ACC112 (cell line): ENCODE measurements at regions not wholly inside any gene's neighbourhood (a gene's known extent, or its start where the extent isn't known, plus 50 kb on each side); places are given as distances from the start of the nearest gene placed in this dataset.
"Not testable (repeated sequence)": the region's sequence is repeated elsewhere in the genome, so short reads cannot be mapped to it uniquely, and the experiment has no call there.

Experiments used
- H2AFZ ChIP-seq: fragments of 200-600 bp; sonication (generic); one replicate; pipeline ENCODE4 v1.6.0; 2017; ENCODE audit warnings: antibody characterized with exemption, low read length; ENCODE audit not compliant: unreplicated experiment
- H3K27ac ChIP-seq: fragments of 200-600 bp; sonication (generic); 2 replicates; pipeline ENCODE4 v1.5.1; 2014; ENCODE audit warnings: low read depth, mild to moderate bottlenecking, antibody characterized with exemption, low read length, moderate library complexity
- H3K27me3 ChIP-seq: fragments of 200-600 bp; sonication (generic); 2 replicates; pipeline ENCODE4 v1.6.1; 2014; ENCODE audit warnings: mild to moderate bottlenecking, antibody characterized with exemption, low read length, moderate library complexity, mixed read lengths; ENCODE audit not compliant: insufficient read depth
- H3K36me3 ChIP-seq: fragments of 200-600 bp; sonication (generic); 2 replicates; pipeline ENCODE4 v1.6.1; 2016; ENCODE audit warnings: mild to moderate bottlenecking, antibody characterized with exemption, low read length, moderate library complexity, mixed read lengths; ENCODE audit not compliant: insufficient read depth
- H3K4me1 ChIP-seq: fragments of 200-600 bp; sonication (generic); one replicate; pipeline ENCODE4 v1.6.1; 2016; ENCODE audit warnings: low read length, mixed read lengths; ENCODE audit not compliant: insufficient read depth, unreplicated experiment, control insufficient read depth
- H3K4me3 ChIP-seq: fragments of 200-600 bp; sonication (generic); 2 replicates; pipeline ENCODE4 v1.5.1; 2014; ENCODE audit warnings: mild to moderate bottlenecking, low read depth, low read length
- H3K79me2 ChIP-seq: fragments of 200-600 bp; sonication (generic); one replicate; pipeline ENCODE4 v1.6.0; 2016; ENCODE audit warnings: low read length; ENCODE audit not compliant: control insufficient read depth, unreplicated experiment, insufficient read depth

DNA sequence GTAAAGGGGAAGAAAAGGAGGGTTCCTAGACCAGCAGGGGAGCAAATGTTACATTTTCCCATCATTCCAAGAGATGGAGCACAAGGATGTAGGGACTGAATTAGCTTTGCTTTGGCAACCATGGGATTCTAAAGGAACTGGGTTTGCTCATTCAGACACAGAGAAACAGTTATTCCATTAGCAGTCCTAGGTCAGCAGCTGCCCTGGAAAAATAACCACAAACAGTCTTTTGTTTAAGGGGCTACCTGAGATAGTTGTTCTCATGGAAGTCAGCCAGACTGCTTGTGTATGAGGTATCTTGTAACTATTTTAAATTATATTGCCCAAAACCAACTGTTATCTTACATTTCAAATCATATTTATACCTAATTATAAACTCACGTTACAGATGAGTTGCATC is 58.4 kb upstream of the VCAM1 start:
- H3K27me3 ChIP-seq, result no peaks in the 10 kb centered on the region
- peaks cover 12% of the 10 kb centered on the region for H3K4me1 ChIP-seq
- H3K27ac ChIP-seq, result no peak overlapping the region
- H3K79me2 ChIP-seq, result no peaks in the 10 kb centered on the region
- H3K36me3 ChIP-seq, result no peaks in the 10 kb centered on the region
- no peak overlapping the region for H3K4me3 ChIP-seq
- H2AFZ ChIP-seq, result no peak overlapping the region

DNA sequence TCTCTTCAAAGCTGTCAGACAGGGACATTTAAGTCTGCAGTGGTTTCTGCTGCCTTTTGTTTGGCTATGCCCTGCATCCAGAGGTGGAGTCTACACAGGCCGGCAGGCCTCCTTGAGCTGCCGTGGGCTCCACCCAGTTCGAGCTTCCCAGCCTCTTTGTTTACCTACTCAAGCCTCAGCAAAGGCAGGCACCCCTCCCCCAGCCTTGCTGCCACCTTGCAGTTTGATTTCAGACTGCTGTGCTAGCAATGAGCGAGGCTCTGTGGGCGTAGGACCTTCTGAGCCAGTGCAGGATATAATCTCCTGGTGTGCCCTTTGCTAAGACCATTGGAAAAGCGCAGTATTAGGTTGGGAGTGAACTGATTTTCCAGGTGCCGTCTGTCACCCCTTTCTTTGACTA is 51.0 kb upstream of the VCAM1 start:
- H2AFZ ChIP-seq, H3K79me2 ChIP-seq, H3K27ac ChIP-seq, H3K4me1 ChIP-seq, H3K27me3 ChIP-seq, H3K4me3 ChIP-seq, H3K36me3 ChIP-seq: not testable (repeated sequence)
